H9 (cell line): ENCODE measurements at regions not wholly inside any gene's neighbourhood (a gene's known extent, or its start where the extent isn't known, plus 50 kb on each side); places are given as distances from the start of the nearest gene placed in this dataset.

Experiments used
- DNase-seq: peaks from one replicate; pipeline ENCODE4 v3.0.0-alpha.2; 2017
- H2AFZ ChIP-seq: one replicate; pipeline ENCODE4 v1.6.1; 2013; ENCODE audit warnings: mild to moderate bottlenecking, low read length, control low read depth, moderate library complexity
- H2AK5ac ChIP-seq: 2 replicates; pipeline ENCODE4 v1.6.1; 2013; ENCODE audit warnings: low read length, control low read depth, mixed read lengths; ENCODE audit not compliant: insufficient read length
- H2BK120ac ChIP-seq: one replicate; pipeline ENCODE4 v1.6.1; 2013; ENCODE audit warnings: low read depth, mild to moderate bottlenecking, low read length, control low read depth, inconsistent platforms; ENCODE audit not compliant: poor library complexity, severe bottlenecking
- H2BK12ac ChIP-seq: 2 replicates; pipeline ENCODE4 v1.6.1; 2013; ENCODE audit warnings: low read length, control low read depth, mixed read lengths, low read depth; ENCODE audit not compliant: insufficient read length
- H2BK15ac ChIP-seq: 2 replicates; pipeline ENCODE4 v1.6.1; 2013; ENCODE audit warnings: low read depth, low read length, control low read depth
- H2BK20ac ChIP-seq: one replicate; pipeline ENCODE4 v1.6.1; 2013; ENCODE audit warnings: low read depth, mild to moderate bottlenecking, low read length, control low read depth, inconsistent platforms; ENCODE audit not compliant: poor library complexity, severe bottlenecking
- H2BK5ac ChIP-seq: 2 replicates; pipeline ENCODE4 v1.6.1; 2013; ENCODE audit warnings: low read length, control low read depth, mixed read lengths; ENCODE audit not compliant: insufficient read length
- H3K14ac ChIP-seq: 2 replicates; pipeline ENCODE4 v1.6.1; 2013; ENCODE audit warnings: low read length, control low read depth; ENCODE audit not compliant: insufficient read depth
- H3K18ac ChIP-seq: 2 replicates; pipeline ENCODE4 v1.6.1; 2013; ENCODE audit warnings: low read depth, mild to moderate bottlenecking, mixed read lengths, low read length, control low read depth; ENCODE audit not compliant: insufficient read length
- H3K23ac ChIP-seq: 2 replicates; pipeline ENCODE4 v1.6.1; 2013; ENCODE audit warnings: low read length, control low read depth, mixed read lengths, low read depth; ENCODE audit not compliant: insufficient read length
- H3K23me2 ChIP-seq: 2 replicates; pipeline ENCODE4 v1.6.1; 2013; ENCODE audit warnings: low read depth, mild to moderate bottlenecking, mixed read lengths, low read length, control low read depth; ENCODE audit not compliant: insufficient read length, poor library complexity, severe bottlenecking
- H3K27ac ChIP-seq: 2 replicates; pipeline ENCODE4 v1.5.1; 2013; ENCODE audit warnings: low read length, control low read depth, mixed read lengths, low read depth; ENCODE audit not compliant: insufficient read length
- H3K27me3 ChIP-seq: 2 replicates; pipeline ENCODE4 v1.6.1; 2013; ENCODE audit warnings: low read length, control low read depth, inconsistent platforms; ENCODE audit not compliant: insufficient read depth
- H3K4ac ChIP-seq: 2 replicates; pipeline ENCODE4 v1.6.1; 2013; ENCODE audit warnings: low read depth, mild to moderate bottlenecking, control low read depth, inconsistent platforms, low read length, moderate library complexity
- H3K4me1 ChIP-seq: 2 replicates; pipeline ENCODE4 v1.6.1; 2013; ENCODE audit warnings: low read length, control low read depth, inconsistent platforms; ENCODE audit not compliant: insufficient read depth
- H3K4me2 ChIP-seq: 2 replicates; pipeline ENCODE4 v1.6.1; 2013; ENCODE audit warnings: low read length, control low read depth, mixed read lengths; ENCODE audit not compliant: insufficient read length, insufficient read depth
- H3K56ac ChIP-seq: 2 replicates; pipeline ENCODE4 v1.6.1; 2013; ENCODE audit warnings: low read depth, mild to moderate bottlenecking, mixed read lengths, low read length, control low read depth; ENCODE audit not compliant: insufficient read length
- H3K79me1 ChIP-seq: 2 replicates; pipeline ENCODE4 v1.6.1; 2013; ENCODE audit warnings: low read depth, mild to moderate bottlenecking, moderate library complexity, low read length, control low read depth, inconsistent platforms; ENCODE audit not compliant: insufficient read depth, poor library complexity, severe bottlenecking
- H3K79me2 ChIP-seq: 2 replicates; pipeline ENCODE4 v1.6.1; 2013; ENCODE audit warnings: low read length, control low read depth, inconsistent platforms; ENCODE audit not compliant: insufficient read depth
- H3K9ac ChIP-seq: 2 replicates; pipeline ENCODE4 v1.6.1; 2013; ENCODE audit warnings: low read length, control low read depth, mixed read lengths; ENCODE audit not compliant: insufficient read length; ENCODE audit errors: extremely low read depth
- H3K9me3 ChIP-seq: one replicate; pipeline ENCODE4 v1.6.1; 2013; ENCODE audit warnings: low read depth, low read length, inconsistent platforms; ENCODE audit not compliant: control insufficient read depth
- H3T11ph ChIP-seq: one replicate; pipeline ENCODE4 v1.6.1; 2013; ENCODE audit warnings: mild to moderate bottlenecking, low read length, control low read depth, inconsistent platforms
- H4K20me1 ChIP-seq: one replicate; pipeline ENCODE4 v1.6.1; 2013; ENCODE audit not compliant: control insufficient read depth, insufficient read length, insufficient read depth
- H4K5ac ChIP-seq: 2 replicates; pipeline ENCODE4 v1.6.1; 2013; ENCODE audit warnings: low read depth, mild to moderate bottlenecking, mixed read lengths, low read length, control low read depth; ENCODE audit not compliant: insufficient read length
- H4K8ac ChIP-seq: replicated peaks from 2 replicates; pipeline ENCODE4 v1.6.1; 2013; ENCODE audit warnings: low read length, control low read depth, mixed read lengths, low read depth; ENCODE audit not compliant: insufficient read length
- H4K91ac ChIP-seq: 2 replicates; pipeline ENCODE4 v1.6.1; 2013; ENCODE audit warnings: low read depth, mild to moderate bottlenecking, moderate library complexity, mixed read lengths, low read length, control low read depth; ENCODE audit not compliant: insufficient read length
- H3K27ac Mint-ChIP-seq, 3 experiments: 2 replicates in 2 of 3; 3 replicates in 1 of 3; pipeline ENCODE4 v1.8.0; 2020 to 2021; ENCODE audit warnings: mixed read lengths in 3 of 3, mild to moderate bottlenecking in 1 of 3, moderate library complexity in 1 of 3
- H3K27me3 Mint-ChIP-seq: 2 replicates; pipeline ENCODE4 v1.8.0; 2021; ENCODE audit warnings: low read depth, mild to moderate bottlenecking, moderate library complexity, mixed read lengths
- H3K36me3 Mint-ChIP-seq, 3 experiments: 2 replicates in 2 of 3; 3 replicates in 1 of 3; pipeline ENCODE4 v1.8.0; 2020 to 2021; ENCODE audit warnings: low read depth in 3 of 3, mixed read lengths in 3 of 3; ENCODE audit not compliant: insufficient read depth in 1 of 3
- H3K4me1 Mint-ChIP-seq, 2 experiments: 2 replicates each; pipeline ENCODE4 v1.8.0; 2020; ENCODE audit warnings: mixed read lengths in 2 of 2
- H3K4me3 Mint-ChIP-seq, 2 experiments: 2 replicates in 1 of 2; 3 replicates in 1 of 2; pipeline ENCODE4 v1.8.0; 2020 to 2021; ENCODE audit warnings: mild to moderate bottlenecking in 2 of 2, mixed read lengths in 2 of 2, moderate library complexity in 1 of 2
- H3K9me3 Mint-ChIP-seq, 2 experiments: 2 replicates in 1 of 2; 3 replicates in 1 of 2; pipeline ENCODE4 v1.8.0; 2020; ENCODE audit warnings: mild to moderate bottlenecking in 2 of 2, mixed read lengths in 2 of 2, moderate library complexity in 1 of 2
- TF ChIP-seq, protein P1 (sequence below): fragments of 200-600 bp; sonication (generic); conservative IDR thresholded peaks from 3 replicates; pipeline ENCODE4 v1.8.0; 2021; ENCODE audit warnings: antibody characterized with exemption, mild to moderate bottlenecking

DNA sequence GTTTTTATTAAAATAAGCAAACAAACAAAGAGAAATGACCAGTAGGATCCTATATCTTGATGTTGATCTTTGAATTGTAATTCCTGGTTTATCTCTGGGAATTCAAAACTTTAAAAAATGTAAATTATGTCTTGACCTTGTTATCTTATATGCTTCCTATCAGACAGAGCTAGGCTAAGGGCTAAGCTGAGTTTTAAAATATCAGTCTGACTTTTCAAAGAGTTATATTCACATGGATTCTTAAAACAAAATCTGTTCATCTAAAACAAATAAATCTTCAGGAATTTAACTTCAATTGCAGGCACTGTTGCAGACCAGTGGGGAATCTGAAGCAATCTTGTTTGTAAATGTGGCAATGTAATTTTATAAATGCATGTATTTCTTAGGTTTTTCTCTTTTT, 1144.1 kb downstream of the LRFN5 start:
- no peaks in the 10 kb centered on the region for H3K9me3 ChIP-seq
- H2AK5ac ChIP-seq = no peak overlapping the region
- H4K5ac ChIP-seq = no peak overlapping the region
- H2BK5ac ChIP-seq = no peak overlapping the region
- H4K91ac ChIP-seq = no peak overlapping the region
- no peak overlapping the region for H2BK120ac ChIP-seq
- H3K23ac ChIP-seq = no peak overlapping the region
- H3T11ph ChIP-seq = no peak overlapping the region
- DNase-seq = no peak
- no peaks in the 10 kb centered on the region for H3K4me1 Mint-ChIP-seq
- H3K4me2 ChIP-seq = no peak overlapping the region
- H3K9me3 Mint-ChIP-seq = no peaks in the 10 kb centered on the region
- no peaks in the 10 kb centered on the region for H3K23me2 ChIP-seq
- H3K14ac ChIP-seq = no peak overlapping the region
- TF ChIP-seq, protein P1, sequence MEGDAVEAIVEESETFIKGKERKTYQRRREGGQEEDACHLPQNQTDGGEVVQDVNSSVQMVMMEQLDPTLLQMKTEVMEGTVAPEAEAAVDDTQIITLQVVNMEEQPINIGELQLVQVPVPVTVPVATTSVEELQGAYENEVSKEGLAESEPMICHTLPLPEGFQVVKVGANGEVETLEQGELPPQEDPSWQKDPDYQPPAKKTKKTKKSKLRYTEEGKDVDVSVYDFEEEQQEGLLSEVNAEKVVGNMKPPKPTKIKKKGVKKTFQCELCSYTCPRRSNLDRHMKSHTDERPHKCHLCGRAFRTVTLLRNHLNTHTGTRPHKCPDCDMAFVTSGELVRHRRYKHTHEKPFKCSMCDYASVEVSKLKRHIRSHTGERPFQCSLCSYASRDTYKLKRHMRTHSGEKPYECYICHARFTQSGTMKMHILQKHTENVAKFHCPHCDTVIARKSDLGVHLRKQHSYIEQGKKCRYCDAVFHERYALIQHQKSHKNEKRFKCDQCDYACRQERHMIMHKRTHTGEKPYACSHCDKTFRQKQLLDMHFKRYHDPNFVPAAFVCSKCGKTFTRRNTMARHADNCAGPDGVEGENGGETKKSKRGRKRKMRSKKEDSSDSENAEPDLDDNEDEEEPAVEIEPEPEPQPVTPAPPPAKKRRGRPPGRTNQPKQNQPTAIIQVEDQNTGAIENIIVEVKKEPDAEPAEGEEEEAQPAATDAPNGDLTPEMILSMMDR = no peak
- no peak overlapping the region for H3K4me3 Mint-ChIP-seq
- H3K56ac ChIP-seq = no peak overlapping the region
- no peak overlapping the region for H2BK15ac ChIP-seq
- no peaks in the 10 kb centered on the region for H4K20me1 ChIP-seq
- H3K79me1 ChIP-seq = no peaks in the 10 kb centered on the region
- H3K4me1 ChIP-seq = no peaks in the 10 kb centered on the region
- H3K27ac ChIP-seq = no peak overlapping the region
- no peak overlapping the region for H3K9ac ChIP-seq
- H3K79me2 ChIP-seq = no peaks in the 10 kb centered on the region
- H2BK20ac ChIP-seq = no peak overlapping the region
- H3K27me3 ChIP-seq = no peaks in the 10 kb centered on the region
- no peak overlapping the region for H2AFZ ChIP-seq
- no peak overlapping the region for H3K27ac Mint-ChIP-seq
- H3K18ac ChIP-seq = no peak overlapping the region
- no peak overlapping the region for H3K4ac ChIP-seq
- H3K36me3 Mint-ChIP-seq = no peaks in the 10 kb centered on the region
- no peak overlapping the region for H2BK12ac ChIP-seq
- H3K27me3 Mint-ChIP-seq = no peaks in the 10 kb centered on the region
- no peak overlapping the region for H4K8ac ChIP-seq
